ENCODE measurements at regions not wholly inside any gene's neighbourhood (a gene's known extent, or its start where the extent isn't known, plus 50 kb on each side); places are given as distances from the start of the nearest gene placed in this dataset.

GRCh38 chr7:25978466-25978865 is 173.5 kb upstream of the NFE2L3 start:
- Histone ChIP-seq H3F3A (ENCODE audit: low read length, unreplicated experiment) (no peaks in the 10 kb centered on the region), H4K20me1 (ENCODE audit: low read length) (no peaks in the 10 kb centered on the region), H3K9me2 (replicated peaks; ENCODE audit: low read length) (no peaks in the 10 kb centered on the region), H3K9ac (ENCODE audit: low read length) (no peak overlapping the region), H3K4me2 (ENCODE audit: low read length) (no peak overlapping the region), H3K27ac (ENCODE audit: low read length) (no peak overlapping the region), H3K36me3 (ENCODE audit: low read depth, low read length) (no peaks in the 10 kb centered on the region), H3K4me3 (ENCODE audit: low read length) (no peak overlapping the region), H2AFZ (ENCODE audit: low read length) (no peak overlapping the region), H3K4me1 (ENCODE audit: insufficient read depth, low read length) (no peaks in the 10 kb centered on the region), H3K9me3 (ENCODE audit: low read length) (no peaks in the 10 kb centered on the region), H3K79me2 (ENCODE audit: low read length) (no peaks in the 10 kb centered on the region), H3K27me3 (ENCODE audit: low read length) (peaks cover 61% of the 10 kb centered on the region)
- TF ChIP-seq CTCF (conservative IDR thresholded peaks at IDR 0.05; ENCODE audit: low read depth, low read length): no peak
- TF ChIP-seq EZH2phosphoT487 (IDR thresholded peaks at IDR 0.05; ENCODE audit: borderline replicate concordance, low read length): no peak
- no peak for TF ChIP-seq EZH2 (IDR thresholded peaks at IDR 0.05; ENCODE audit: low read length, unreplicated experiment)
- ATAC-seq (no peak), DNase-seq (no peak)
- BruUV-seq (replicated peaks): no TSS peak
- ChIA-PET POLR2A (ENCODE audit: unreplicated experiment) (no interaction called here), CTCF (no interaction called here)
- intact Hi-C loops (cut with micrococcal nuclease): no loop called here

- DNase-seq (no peak), ATAC-seq (no peak)
- Histone ChIP-seq H3K9me2 (replicated peaks; ENCODE audit: low read length) (no peaks in the 10 kb centered on the region), H3K79me2 (ENCODE audit: low read length) (no peaks in the 10 kb centered on the region), H3K4me3 (ENCODE audit: low read length) (no peak overlapping the region), H3K9me3 (ENCODE audit: low read length) (no peaks in the 10 kb centered on the region), H4K20me1 (ENCODE audit: low read length) (no peaks in the 10 kb centered on the region), H3K4me1 (ENCODE audit: insufficient read depth, low read length) (no peaks in the 10 kb centered on the region), H2AFZ (ENCODE audit: low read length) (no peak overlapping the region), H3K9ac (ENCODE audit: low read length) (no peak overlapping the region), H3K27me3 (ENCODE audit: low read length) (peaks cover 62% of the 10 kb centered on the region), H3F3A (ENCODE audit: low read length, unreplicated experiment) (no peaks in the 10 kb centered on the region), H3K4me2 (ENCODE audit: low read length) (no peak overlapping the region), H3K27ac (ENCODE audit: low read length) (no peak overlapping the region), H3K36me3 (ENCODE audit: low read depth, low read length) (no peaks in the 10 kb centered on the region)
- ChIA-PET CTCF (no interaction called here), POLR2A (ENCODE audit: unreplicated experiment) (no interaction called here)
- no TSS peak for BruUV-seq (replicated peaks)
- intact Hi-C loops (cut with micrococcal nuclease): no loop called here
- TF ChIP-seq EZH2phosphoT487 (IDR thresholded peaks at IDR 0.05; ENCODE audit: borderline replicate concordance, low read length) (no peak), EZH2 (IDR thresholded peaks at IDR 0.05; ENCODE audit: low read length, unreplicated experiment) (no peak), CTCF (conservative IDR thresholded peaks at IDR 0.05; ENCODE audit: low read depth, low read length) (no peak)
Measured at GRCh38 chr7:25979605-25980004, 172.4 kb upstream of the NFE2L3 start.

- BruUV-seq (replicated peaks): no TSS peak
- Histone ChIP-seq H3K9ac (ENCODE audit: low read length) (no peak overlapping the region), H2AFZ (ENCODE audit: low read length) (no peak overlapping the region), H3K27me3 (ENCODE audit: low read length) (peaks cover 71% of the 10 kb centered on the region), H4K20me1 (ENCODE audit: low read length) (no peaks in the 10 kb centered on the region), H3K36me3 (ENCODE audit: low read depth, low read length) (no peaks in the 10 kb centered on the region), H3K9me3 (ENCODE audit: low read length) (no peaks in the 10 kb centered on the region), H3K4me3 (ENCODE audit: low read length) (no peak overlapping the region), H3K9me2 (replicated peaks; ENCODE audit: low read length) (no peaks in the 10 kb centered on the region), H3K79me2 (ENCODE audit: low read length) (no peaks in the 10 kb centered on the region), H3K4me2 (ENCODE audit: low read length) (no peak overlapping the region), H3K27ac (ENCODE audit: low read length) (no peak overlapping the region), H3F3A (ENCODE audit: low read length, unreplicated experiment) (no peaks in the 10 kb centered on the region), H3K4me1 (ENCODE audit: insufficient read depth, low read length) (no peaks in the 10 kb centered on the region)
- DNase-seq: no peak
- no peak for ATAC-seq
- POLR2A ChIA-PET (ENCODE audit: unreplicated experiment): no interaction called here
- no peak for TF ChIP-seq EZH2phosphoT487 (IDR thresholded peaks at IDR 0.05; ENCODE audit: borderline replicate concordance, low read length)
- intact Hi-C loops (cut with micrococcal nuclease): no loop called here
- CTCF ChIA-PET: no interaction called here
Measured at GRCh38 chr7:25982684-25983083, 169.3 kb upstream of the NFE2L3 start.

Measured in PC-3 (cell line).